Naive B cell (primary cell): ENCODE measurements at regions not wholly inside any gene's neighbourhood (a gene's known extent, or its start where the extent isn't known, plus 50 kb on each side); places are given as distances from the start of the nearest gene placed in this dataset.

Source experiments
- ATAC-seq, 2 donors: fragments of 150-1000 bp; cut with Tn5 transposase; 2 replicates each; pipeline ENCODE4 v1.10.0; 2021; ENCODE audit warnings: low read depth in 2 of 2, mild to moderate bottlenecking in 2 of 2, moderate library complexity in 2 of 2
- DNase-seq: peaks from one replicate; pipeline ENCODE4 v3.0.0; 2022
- H3K27ac Mint-ChIP-seq, 6 donors: one replicate each; pipeline ENCODE4 v1.8.0; 2020 to 2022; ENCODE audit warnings: mild to moderate bottlenecking in 6 of 6, mixed read lengths in 6 of 6, moderate library complexity in 5 of 6, inconsistent platforms in 2 of 6
- H3K27me3 Mint-ChIP-seq, 3 donors: one replicate each; pipeline ENCODE4 v1.8.0; 2021 to 2022; ENCODE audit warnings: mixed read lengths in 3 of 3, mild to moderate bottlenecking in 1 of 3
- H3K36me3 Mint-ChIP-seq, 2 donors: one replicate each; pipeline ENCODE4 v1.8.0; 2020 to 2022; ENCODE audit warnings: mixed read lengths in 2 of 2, inconsistent platforms in 1 of 2, mild to moderate bottlenecking in 1 of 2
- H3K4me1 Mint-ChIP-seq, 3 donors: one replicate each; pipeline ENCODE4 v1.8.0; 2020 to 2022; ENCODE audit warnings: mixed read lengths in 3 of 3, inconsistent platforms in 1 of 3, mild to moderate bottlenecking in 1 of 3, moderate library complexity in 1 of 3
- H3K4me3 Mint-ChIP-seq, 8 donors: one replicate each; pipeline ENCODE4 v1.8.0; 2020 to 2022; ENCODE audit warnings: mild to moderate bottlenecking in 8 of 8, mixed read lengths in 8 of 8, moderate library complexity in 8 of 8, inconsistent platforms in 2 of 8
- H3K9me3 Mint-ChIP-seq, 7 donors: one replicate each; pipeline ENCODE4 v1.8.0; 2020 to 2022; ENCODE audit warnings: mixed read lengths in 7 of 7, mild to moderate bottlenecking in 5 of 7, inconsistent platforms in 2 of 7, moderate library complexity in 1 of 7

DNA sequence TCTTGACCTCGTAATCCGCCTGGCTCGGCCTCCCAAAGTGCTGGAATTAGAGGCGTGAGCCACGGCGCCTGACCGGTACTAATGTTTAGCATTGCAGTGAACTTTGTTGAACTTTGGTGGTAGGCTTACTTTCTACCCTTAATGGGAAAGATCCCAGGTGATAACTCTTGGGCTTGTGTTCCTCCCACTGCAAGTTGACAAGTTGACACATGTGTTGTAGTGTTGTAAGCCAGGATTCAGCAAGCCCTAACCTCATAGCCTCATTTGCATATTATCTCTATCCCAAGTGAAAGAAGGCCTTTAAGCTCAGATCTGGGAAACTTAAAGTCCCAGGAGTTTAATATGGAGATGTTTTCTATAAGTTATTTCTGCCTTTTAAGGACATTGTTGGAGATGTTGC is 80.0 kb upstream of the CLCN4 start:
- H3K4me1 Mint-ChIP-seq: peaks cover 0 to 19% (median 4%) of the 10 kb centered on the region in 3 donors
- ATAC-seq (no peak), DNase-seq (no peak)
- no peaks in the 10 kb centered on the region for H3K27me3 Mint-ChIP-seq
- H3K9me3 Mint-ChIP-seq: peaks cover 0 to 9% (median 0%) of the 10 kb centered on the region in 7 donors
- H3K36me3 Mint-ChIP-seq: no peaks in the 10 kb centered on the region
- no peak overlapping the region for H3K4me3 Mint-ChIP-seq
- H3K27ac Mint-ChIP-seq: no peak overlapping the region

DNA sequence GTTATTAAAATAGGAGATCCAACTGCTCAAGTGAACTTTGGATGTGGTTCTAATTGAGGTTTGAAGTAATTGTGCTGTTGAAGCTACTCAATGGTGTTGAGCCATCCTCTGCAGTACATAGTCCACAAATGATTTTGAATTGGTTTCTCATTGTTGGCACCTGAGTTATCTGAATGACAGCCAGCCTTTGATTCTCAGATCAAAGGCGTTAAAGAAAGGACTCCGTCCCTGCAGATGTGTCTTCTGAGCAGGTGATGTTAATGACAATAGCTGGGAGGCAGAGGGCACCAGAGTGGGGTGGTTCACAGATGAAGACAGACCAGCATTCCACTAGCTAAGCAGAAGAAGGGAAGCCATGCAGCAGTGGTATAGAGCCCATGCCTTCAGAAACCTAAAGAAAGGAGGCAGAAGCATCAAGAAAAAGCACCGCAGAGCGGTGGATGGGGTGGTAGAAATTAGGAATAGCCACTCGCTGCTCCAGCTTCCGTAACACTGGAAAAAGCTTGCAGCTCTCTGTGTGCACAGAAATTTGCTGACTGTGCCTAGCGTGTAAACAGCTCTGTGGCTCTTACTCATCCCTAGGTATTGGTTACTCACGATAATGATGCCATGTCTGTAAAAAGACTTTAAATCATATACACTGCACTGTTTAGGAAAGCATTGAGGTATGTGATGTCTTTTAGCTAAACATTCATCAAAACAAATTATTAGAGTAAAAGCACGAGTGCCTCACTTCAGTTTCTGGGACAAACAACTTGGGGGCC is 79.2 kb upstream of the CLCN4 start:
- ATAC-seq (no peak), DNase-seq (no peak)
- H3K27me3 Mint-ChIP-seq: no peaks in the 10 kb centered on the region
- H3K4me3 Mint-ChIP-seq: peak overlapping the region in 1 of 8 donors; percentile 35
- peaks cover 0 to 9% (median 0%) of the 10 kb centered on the region in 7 donors for H3K9me3 Mint-ChIP-seq
- H3K36me3 Mint-ChIP-seq: no peaks in the 10 kb centered on the region
- peak overlapping the region in 4 of 6 donors; percentile 6 to 24 (median 18) for H3K27ac Mint-ChIP-seq
- H3K4me1 Mint-ChIP-seq: peaks cover 2 to 24% (median 4%) of the 10 kb centered on the region in 3 donors

DNA sequence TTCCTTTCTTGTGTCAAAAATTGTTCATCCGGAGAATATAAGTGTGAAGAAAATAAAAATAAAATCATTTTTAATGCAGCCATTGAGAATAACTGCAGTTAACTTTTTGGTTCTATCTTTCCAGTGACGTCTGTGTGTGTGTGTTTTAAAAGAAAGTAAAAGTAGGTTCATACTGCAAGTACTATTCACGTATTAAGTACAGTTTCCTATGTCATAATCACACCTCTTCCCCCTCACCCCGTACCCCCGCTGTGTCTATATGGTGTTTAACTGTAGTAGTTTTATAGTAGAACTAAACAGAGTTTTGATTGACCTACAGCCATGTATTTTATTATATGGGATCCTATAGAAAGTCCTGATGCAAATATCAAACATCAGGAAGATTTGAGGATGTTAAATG is 78.5 kb upstream of the CLCN4 start:
- Mint-ChIP-seq H3K27me3 (no peaks in the 10 kb centered on the region), H3K36me3 (no peaks in the 10 kb centered on the region), H3K4me1 (peaks cover 8 to 30% (median 8%) of the 10 kb centered on the region in 3 donors), H3K4me3 (no peak overlapping the region), H3K27ac (peak overlapping the region in 2 of 6 donors; percentile 1 to 31), H3K9me3 (peaks cover 0 to 9% (median 0%) of the 10 kb centered on the region in 7 donors)
- ATAC-seq (no peak), DNase-seq (no peak)

DNA sequence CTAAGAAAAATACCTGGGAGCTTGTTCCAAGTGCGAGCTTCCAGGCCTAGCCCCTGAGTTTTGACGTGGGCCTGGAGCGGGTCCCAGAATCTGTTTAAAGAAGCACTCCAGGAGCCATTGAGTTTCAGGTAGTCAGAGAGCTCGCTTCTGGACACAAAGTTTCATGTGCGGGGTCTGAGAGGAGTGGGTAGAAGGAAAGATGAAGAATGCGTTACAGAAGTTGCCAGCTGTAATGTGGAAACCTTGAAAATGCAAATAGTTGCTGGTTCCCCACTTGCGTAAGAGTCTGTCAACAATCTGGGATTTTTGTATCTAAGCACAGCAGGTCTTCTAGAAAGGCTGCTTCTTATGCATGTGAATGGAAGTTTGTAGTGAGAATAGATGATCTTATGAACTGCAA is 77.5 kb upstream of the CLCN4 start:
- no peaks in the 10 kb centered on the region for H3K36me3 Mint-ChIP-seq
- peaks cover 0 to 9% (median 0%) of the 10 kb centered on the region in 7 donors for H3K9me3 Mint-ChIP-seq
- DNase-seq (no peak), ATAC-seq (no peak)
- no peaks in the 10 kb centered on the region for H3K27me3 Mint-ChIP-seq
- H3K4me3 Mint-ChIP-seq: no peak overlapping the region
- no peak overlapping the region for H3K27ac Mint-ChIP-seq
- peaks cover 10 to 34% (median 12%) of the 10 kb centered on the region in 3 donors for H3K4me1 Mint-ChIP-seq

DNA sequence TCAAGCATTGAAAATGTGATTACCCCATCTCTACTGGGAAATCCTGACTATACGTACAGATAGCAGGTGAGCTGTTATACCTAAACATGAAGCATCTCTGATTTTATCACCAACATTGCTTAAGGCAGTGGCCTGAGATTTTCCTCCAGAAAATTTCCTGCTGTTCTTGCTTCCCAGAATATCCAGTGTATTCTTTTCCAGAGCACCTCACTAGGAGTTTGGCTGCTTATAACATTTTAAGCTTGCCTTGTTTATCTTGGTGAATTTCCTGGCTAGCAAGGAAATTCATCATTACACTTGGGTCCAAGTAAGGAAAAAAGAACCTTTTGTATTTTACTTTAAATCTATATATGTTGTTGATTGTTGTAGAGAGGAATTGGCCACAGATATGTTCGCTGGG is 73.0 kb upstream of the CLCN4 start:
- Mint-ChIP-seq H3K36me3 (no peaks in the 10 kb centered on the region), H3K9me3 (peaks cover 0 to 11% (median 0%) of the 10 kb centered on the region in 7 donors), H3K27me3 (no peaks in the 10 kb centered on the region), H3K4me3 (peak overlapping the region in 1 of 8 donors; percentile 82), H3K27ac (peak overlapping the region in 5 of 6 donors; percentile 22 to 93 (median 86)), H3K4me1 (peaks cover 29 to 48% (median 36%) of the 10 kb centered on the region in 3 donors)
- ATAC-seq: no peak
- no peak for DNase-seq

DNA sequence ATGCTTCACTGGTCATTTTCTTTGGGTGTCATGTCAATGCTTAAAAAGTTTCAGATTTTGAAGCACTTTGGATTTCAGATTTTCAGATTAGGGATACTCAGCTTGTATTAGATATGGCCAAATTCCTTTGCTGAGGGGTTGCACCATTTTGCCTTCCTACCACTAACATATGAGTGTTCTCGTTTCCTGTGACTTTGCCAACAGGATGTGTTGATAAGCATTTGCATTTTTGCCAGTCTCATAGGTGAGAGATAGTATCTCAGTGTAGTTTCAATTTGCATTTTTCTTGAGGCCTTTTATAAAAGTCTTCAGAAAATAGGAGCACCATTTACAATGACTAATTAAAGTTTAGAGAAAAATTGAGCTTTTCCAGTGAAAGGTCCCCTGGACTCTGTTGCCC is 71.6 kb upstream of the CLCN4 start:
- Mint-ChIP-seq H3K9me3 (peaks cover 0 to 7% (median 0%) of the 10 kb centered on the region in 7 donors), H3K4me1 (peaks cover 29 to 55% (median 36%) of the 10 kb centered on the region in 3 donors), H3K36me3 (no peaks in the 10 kb centered on the region), H3K4me3 (peak overlapping the region in 4 of 8 donors; percentile 24 to 55 (median 44)), H3K27me3 (no peaks in the 10 kb centered on the region), H3K27ac (no peak overlapping the region)
- no peak for DNase-seq
- ATAC-seq: peak; percentile 36 to 44

DNA sequence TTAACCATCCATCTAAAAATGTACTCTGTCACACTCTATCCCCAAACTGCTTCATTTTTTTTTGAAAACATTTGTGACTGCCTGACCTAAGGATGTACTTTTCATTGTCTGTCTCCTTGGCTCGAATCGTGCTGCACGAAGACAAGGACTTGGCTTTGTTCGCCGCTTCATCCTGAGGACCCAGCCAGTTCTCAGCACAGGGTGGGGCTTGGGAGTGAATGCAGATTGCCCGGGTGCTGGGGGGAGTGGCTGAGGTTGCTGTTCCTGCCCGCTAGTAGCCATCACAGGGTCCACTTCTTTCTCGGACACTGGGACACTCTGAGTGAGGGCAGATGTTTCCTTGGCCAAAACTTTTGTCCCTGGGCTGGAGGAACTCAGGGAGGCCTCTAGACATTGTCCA is 70.1 kb upstream of the CLCN4 start:
- Mint-ChIP-seq H3K36me3 (peaks cover 0 to 4% of the 10 kb centered on the region in 2 donors), H3K4me1 (peaks cover 25 to 55% (median 36%) of the 10 kb centered on the region in 3 donors), H3K27ac (peak overlapping the region in 2 of 6 donors; percentile 64 to 94), H3K27me3 (no peaks in the 10 kb centered on the region), H3K9me3 (peaks cover 0 to 2% (median 0%) of the 10 kb centered on the region in 7 donors), H3K4me3 (peak overlapping the region in 3 of 8 donors; percentile 7 to 32 (median 12))
- ATAC-seq: no peak
- DNase-seq: no peak

DNA sequence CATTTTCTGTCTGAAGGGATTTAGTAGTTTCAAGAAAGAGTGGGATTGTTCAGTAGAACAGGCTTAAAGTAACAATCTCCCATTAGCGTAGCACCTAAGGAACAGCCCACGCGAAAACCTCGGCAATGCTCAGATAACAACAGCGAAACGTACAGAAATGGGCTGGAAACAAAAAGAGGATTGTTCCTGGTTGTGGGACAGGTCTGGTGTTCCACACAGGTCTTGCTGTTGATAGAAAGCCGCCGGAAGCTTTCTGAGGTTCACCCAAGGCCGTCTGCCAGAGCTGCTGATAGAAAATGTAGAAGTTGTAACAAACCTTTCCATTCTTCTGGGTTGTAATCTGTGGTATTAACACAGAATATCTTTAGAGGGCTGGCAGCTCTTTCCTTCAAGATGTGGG is 69.4 kb upstream of the CLCN4 start:
- peaks cover 0 to 2% (median 0%) of the 10 kb centered on the region in 7 donors for H3K9me3 Mint-ChIP-seq
- ATAC-seq (no peak), DNase-seq (no peak)
- H3K4me3 Mint-ChIP-seq: peak overlapping the region in 1 of 8 donors; percentile 55
- H3K4me1 Mint-ChIP-seq: peaks cover 25 to 53% (median 36%) of the 10 kb centered on the region in 3 donors
- no peaks in the 10 kb centered on the region for H3K27me3 Mint-ChIP-seq
- H3K27ac Mint-ChIP-seq: peak overlapping the region in 1 of 6 donors; percentile 38
- H3K36me3 Mint-ChIP-seq: peaks cover 0 to 4% of the 10 kb centered on the region in 2 donors

DNA sequence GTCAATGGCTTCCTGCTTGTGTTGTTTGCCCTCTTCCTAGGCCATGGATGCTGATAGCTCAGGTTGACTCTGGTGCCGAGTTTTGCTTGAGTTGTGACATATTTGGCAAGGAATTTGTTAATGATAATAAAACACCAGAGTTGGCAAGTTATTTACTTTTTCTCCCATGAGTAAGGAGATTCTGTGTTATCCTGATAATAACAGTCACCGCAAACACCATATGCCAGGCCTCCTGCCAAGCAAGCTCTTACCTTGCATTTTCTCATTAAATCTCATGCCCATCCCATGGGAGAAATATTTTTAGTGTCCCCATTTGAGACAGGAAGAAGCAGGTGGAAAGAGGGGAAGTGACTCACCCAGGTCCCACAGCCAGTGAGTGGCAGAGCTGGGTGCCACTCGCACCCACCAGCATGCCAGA is 67.4 kb upstream of the CLCN4 start:
- Mint-ChIP-seq H3K27me3 (no peaks in the 10 kb centered on the region), H3K27ac (peak overlapping the region in 3 of 6 donors; percentile 21 to 49 (median 47)), H3K9me3 (peaks cover 0 to 2% (median 0%) of the 10 kb centered on the region in 7 donors), H3K36me3 (peaks cover 0 to 4% of the 10 kb centered on the region in 2 donors), H3K4me1 (peaks cover 17 to 36% (median 23%) of the 10 kb centered on the region in 3 donors), H3K4me3 (peak overlapping the region in 1 of 8 donors; percentile 25)
- DNase-seq (no peak), ATAC-seq (no peak)

DNA sequence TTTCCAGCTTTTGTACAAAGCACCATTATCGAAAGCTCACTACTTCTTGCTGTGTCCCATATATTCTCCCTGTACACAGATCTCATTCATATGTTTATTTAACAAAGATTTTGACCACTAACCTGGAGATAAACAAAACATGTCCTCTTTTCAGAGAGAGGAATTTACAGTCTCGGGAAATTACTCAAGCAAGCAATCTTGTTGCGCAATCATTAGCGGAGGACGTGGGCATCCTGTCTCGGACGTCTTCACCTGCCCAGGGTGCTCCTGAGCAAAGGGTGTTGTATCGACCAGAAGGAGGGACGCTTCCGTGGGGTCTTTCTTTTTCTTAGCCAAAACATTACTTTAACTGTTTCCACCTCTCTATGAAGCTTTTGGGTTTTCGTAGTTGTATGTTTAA is 66.5 kb upstream of the CLCN4 start:
- no peak for DNase-seq
- Mint-ChIP-seq H3K4me1 (peaks cover 14 to 27% (median 16%) of the 10 kb centered on the region in 3 donors), H3K36me3 (peaks cover 0 to 4% of the 10 kb centered on the region in 2 donors), H3K4me3 (no peak overlapping the region), H3K9me3 (peaks cover 0 to 2% (median 0%) of the 10 kb centered on the region in 7 donors), H3K27me3 (no peaks in the 10 kb centered on the region), H3K27ac (peak overlapping the region in 1 of 6 donors; percentile 61)
- ATAC-seq: no peak

DNA sequence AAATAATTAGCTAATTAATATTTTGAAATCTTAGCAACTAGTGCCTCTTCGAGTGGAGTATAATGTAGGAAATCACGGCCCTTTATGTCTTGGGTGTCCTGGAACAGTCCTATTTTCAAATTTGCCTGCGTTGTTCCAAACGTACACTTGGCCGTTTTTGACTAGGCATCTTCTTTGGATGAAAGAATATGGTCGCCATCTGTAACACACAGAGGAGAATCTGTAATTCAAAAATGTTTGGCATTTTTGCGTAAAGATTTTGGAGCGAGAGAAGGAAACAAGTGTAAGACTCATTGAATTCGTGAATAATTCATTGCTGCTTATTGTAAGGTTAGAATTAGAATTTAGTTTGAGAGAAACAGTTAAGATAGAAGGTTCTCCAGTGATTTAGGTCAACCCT is 61.5 kb upstream of the CLCN4 start:
- H3K27ac Mint-ChIP-seq: no peak overlapping the region
- H3K4me3 Mint-ChIP-seq: peak overlapping the region in 1 of 8 donors; percentile 67
- H3K36me3 Mint-ChIP-seq: peaks cover 4 to 12% of the 10 kb centered on the region in 2 donors
- peaks cover 15 to 42% (median 20%) of the 10 kb centered on the region in 3 donors for H3K4me1 Mint-ChIP-seq
- no peaks in the 10 kb centered on the region for H3K27me3 Mint-ChIP-seq
- H3K9me3 Mint-ChIP-seq: peaks cover 0 to 11% (median 0%) of the 10 kb centered on the region in 7 donors
- no peak for ATAC-seq
- no peak for DNase-seq

DNA sequence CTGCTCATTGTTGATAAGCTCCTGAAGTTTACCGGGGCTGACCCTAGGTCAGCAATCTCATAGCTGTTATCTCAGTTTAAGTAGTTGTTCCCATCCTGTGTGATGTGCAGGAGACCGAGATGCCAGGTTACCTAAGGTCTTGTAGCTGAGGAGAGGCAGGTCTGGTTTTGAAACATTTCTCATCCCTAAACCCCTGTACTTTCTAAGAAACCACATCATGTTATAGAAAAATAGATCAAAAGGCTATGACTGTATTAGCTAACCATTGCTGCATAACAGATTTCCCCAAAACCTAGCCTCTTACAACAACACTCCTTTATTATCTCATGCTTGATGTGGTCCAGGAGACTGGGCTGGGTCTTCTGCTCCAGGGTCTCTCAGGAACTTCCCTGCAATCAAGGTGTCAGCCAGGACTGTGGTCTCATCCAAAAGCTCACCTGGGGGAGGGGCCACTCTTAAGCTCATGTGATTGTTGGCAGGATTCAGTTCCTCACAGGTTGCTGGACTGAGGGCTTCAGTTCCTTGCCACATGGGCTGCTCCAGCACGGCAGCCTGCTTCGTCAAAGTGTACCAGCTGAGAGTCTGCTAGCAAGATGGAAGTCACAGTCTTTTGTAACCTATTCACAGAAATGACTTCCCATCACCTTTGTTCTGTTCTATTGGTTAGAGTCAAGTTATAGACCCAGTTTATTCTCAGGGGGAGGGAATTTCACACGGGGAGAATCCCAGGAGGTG is 60.9 kb upstream of the CLCN4 start:
- Mint-ChIP-seq H3K9me3 (peaks cover 0 to 11% (median 0%) of the 10 kb centered on the region in 7 donors), H3K27me3 (no peaks in the 10 kb centered on the region), H3K36me3 (peaks cover 0 to 17% of the 10 kb centered on the region in 2 donors), H3K4me1 (peaks cover 18 to 48% (median 20%) of the 10 kb centered on the region in 3 donors), H3K4me3 (peak overlapping the region in 4 of 8 donors; percentile 31 to 69 (median 66)), H3K27ac (peak overlapping the region in 2 of 6 donors; percentile 0 to 85)
- ATAC-seq (no peak), DNase-seq (no peak)

DNA sequence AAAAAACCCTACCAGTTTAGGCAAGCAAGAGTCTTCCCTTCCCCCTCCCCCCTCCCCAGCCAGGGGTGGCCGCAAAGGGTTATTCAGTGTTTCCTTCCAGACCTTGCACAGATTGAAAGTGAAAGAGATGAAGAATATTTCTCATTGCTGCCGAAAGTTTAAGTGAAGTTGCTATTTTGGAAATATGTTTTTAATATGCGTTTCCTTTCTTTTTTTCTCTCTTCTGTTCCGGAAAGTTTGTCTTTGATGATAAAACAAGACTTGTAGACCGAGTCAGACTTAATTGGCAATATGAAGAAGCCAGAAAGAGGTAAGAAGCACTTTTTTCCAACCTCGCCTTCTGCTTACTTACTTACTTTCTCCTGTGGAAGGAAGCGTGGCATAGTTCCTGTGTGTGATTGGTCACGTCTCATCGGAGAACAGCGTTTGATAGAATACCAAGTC is 58.5 kb upstream of the CLCN4 start:
- Mint-ChIP-seq H3K4me3 (peak overlapping the region; percentile 76 to 91 (median 90)), H3K4me1 (peaks cover 24 to 70% (median 28%) of the 10 kb centered on the region in 3 donors), H3K36me3 (peaks cover 0 to 21% of the 10 kb centered on the region in 2 donors), H3K9me3 (peaks cover 0 to 11% (median 0%) of the 10 kb centered on the region in 7 donors), H3K27me3 (no peaks in the 10 kb centered on the region), H3K27ac (peak overlapping the region; percentile 85 to 97 (median 92))
- ATAC-seq (peak; percentile 89 to 90), DNase-seq (peak; percentile 68)
